SU-DHL-6 (cell line): ENCODE measurements at regions not wholly inside any gene's neighbourhood (a gene's known extent, or its start where the extent isn't known, plus 50 kb on each side); places are given as distances from the start of the nearest gene placed in this dataset.
"Not testable (repeated sequence)": the region's sequence is repeated elsewhere in the genome, so short reads cannot be mapped to it uniquely, and the experiment has no call there.

Experiments used
- H2AFZ ChIP-seq: fragments of 200-600 bp; sonication (generic); 2 replicates; pipeline ENCODE4 v1.6.1; 2014; ENCODE audit warnings: low read depth, mild to moderate bottlenecking, moderate library complexity, mixed read lengths, antibody characterized with exemption, low read length; ENCODE audit not compliant: severe bottlenecking
- H3F3A ChIP-seq: fragments of 200-600 bp; shearing (Covaris generic); 2 replicates; pipeline ENCODE4 v1.6.0; 2016; ENCODE audit warnings: antibody characterized with exemption, mild to moderate bottlenecking; ENCODE audit not compliant: insufficient read depth
- H3K27ac ChIP-seq: fragments of 200-600 bp; sonication (generic); 2 replicates; pipeline ENCODE4 v1.5.1; 2016; ENCODE audit warnings: low read depth, mild to moderate bottlenecking, low read length, moderate library complexity, mixed read lengths
- H3K27me3 ChIP-seq: fragments of 200-600 bp; sonication (generic), shearing (Covaris generic); 2 replicates; pipeline ENCODE4 v1.6.0; 2014; ENCODE audit warnings: mild to moderate bottlenecking, low read length
- H3K36me3 ChIP-seq: fragments of 200-600 bp; sonication (generic); 2 replicates; pipeline ENCODE4 v1.6.1; 2014; ENCODE audit warnings: mild to moderate bottlenecking, low read length, mixed read lengths
- H3K4me2 ChIP-seq: fragments of 300-600, 200-600 bp; shearing (Covaris generic), sonication (generic); 2 replicates; pipeline ENCODE4 v1.6.0; 2014; ENCODE audit warnings: low read length, low read depth, mild to moderate bottlenecking; ENCODE audit not compliant: poor library complexity, severe bottlenecking
- H3K4me3 ChIP-seq: fragments of 200-600 bp; sonication (generic); 2 replicates; pipeline ENCODE4 v1.5.1; 2014; ENCODE audit warnings: antibody characterized with exemption, low read length, mild to moderate bottlenecking, mixed read lengths; ENCODE audit not compliant: insufficient read depth, poor library complexity, severe bottlenecking
- H3K79me2 ChIP-seq: fragments of 200-600 bp; sonication (generic); 2 replicates; pipeline ENCODE4 v1.6.1; 2014; ENCODE audit warnings: mild to moderate bottlenecking, low read length, moderate library complexity; ENCODE audit not compliant: insufficient read depth
- H3K9ac ChIP-seq: fragments of 200-600 bp; sonication (generic); 2 replicates; pipeline ENCODE4 v1.7.0; 2014; ENCODE audit warnings: mild to moderate bottlenecking, low read length
- H3K9me2 ChIP-seq: fragments of 200-600 bp; sonication (generic); replicated peaks from 2 replicates; pipeline ENCODE4 v1.6.1; 2014; ENCODE audit warnings: low read length; ENCODE audit not compliant: insufficient read depth
- H3K9me3 ChIP-seq: fragments of 200-600 bp; sonication (generic); 2 replicates; pipeline ENCODE4 v1.6.1; 2014; ENCODE audit warnings: low read length, mixed read lengths; ENCODE audit not compliant: insufficient read depth
- H4K20me1 ChIP-seq: fragments of 200-600 bp; sonication (generic); 2 replicates; pipeline ENCODE4 v1.6.1; 2014; ENCODE audit warnings: low read depth, mild to moderate bottlenecking, antibody characterized with exemption, low read length, moderate library complexity, mixed read lengths
- CTCF ChIP-seq: fragments of 200-600 bp; sonication (generic); IDR thresholded peaks from one replicate; pipeline ENCODE4 v1.5.1; 2017; ENCODE audit warnings: antibody characterized with exemption, mild to moderate bottlenecking, low read length, moderate library complexity; ENCODE audit not compliant: insufficient read depth, poor library complexity, severe bottlenecking
- EZH2phosphoT487 ChIP-seq: fragments of 200-600 bp; sonication (generic), shearing (Covaris generic); conservative IDR thresholded peaks from 2 replicates; pipeline ENCODE4 v1.6.1; 2018; ENCODE audit warnings: mild to moderate bottlenecking, antibody characterized with exemption, low read length, moderate library complexity, mixed read lengths

- H3K9me3 ChIP-seq = no peaks in the 10 kb centered on the region
- H3K9me2 ChIP-seq = no peaks in the 10 kb centered on the region
- no peaks in the 10 kb centered on the region for H3K27me3 ChIP-seq
- H3K4me3 ChIP-seq = no peak overlapping the region
- no peaks in the 10 kb centered on the region for H4K20me1 ChIP-seq
- no peak overlapping the region for H2AFZ ChIP-seq
- TF ChIP-seq CTCF (no peak), EZH2phosphoT487 (no peak)
- no peak overlapping the region for H3K4me2 ChIP-seq
- H3K27ac ChIP-seq = no peak overlapping the region
- no peaks in the 10 kb centered on the region for H3K79me2 ChIP-seq
- no peaks in the 10 kb centered on the region for H3K36me3 ChIP-seq
- H3K9ac ChIP-seq = no peak overlapping the region
- H3F3A ChIP-seq = no peaks in the 10 kb centered on the region
Measured at GRCh38 chr14:106129274-106129673, 602.9 kb downstream of the TMEM121 start.

- H3K9me2 ChIP-seq, H2AFZ ChIP-seq, H4K20me1 ChIP-seq, H3F3A ChIP-seq, H3K9me3 ChIP-seq, H3K4me3 ChIP-seq, H3K9ac ChIP-seq, H3K27me3 ChIP-seq, H3K27ac ChIP-seq, H3K79me2 ChIP-seq, H3K4me2 ChIP-seq, H3K36me3 ChIP-seq: not testable (repeated sequence)
Measured at GRCh38 chr14:106129904-106130661, 603.7 kb downstream of the TMEM121 start.

GRCh38 chr14:106133126-106133525 lies 606.7 kb downstream of the TMEM121 start:
- not testable (repeated sequence) for H3K27me3 ChIP-seq, H3F3A ChIP-seq, H4K20me1 ChIP-seq, H2AFZ ChIP-seq, H3K27ac ChIP-seq, H3K4me2 ChIP-seq, H3K9me2 ChIP-seq, H3K9ac ChIP-seq, H3K36me3 ChIP-seq, H3K79me2 ChIP-seq, H3K4me3 ChIP-seq, H3K9me3 ChIP-seq

GRCh38 chr14:106134886-106135285 lies 608.5 kb downstream of the TMEM121 start:
- Histone ChIP-seq H3K4me3 (no peak overlapping the region), H3K9me2 (no peaks in the 10 kb centered on the region), H3K79me2 (no peaks in the 10 kb centered on the region), H2AFZ (no peak overlapping the region), H3K9ac (no peak overlapping the region), H3K9me3 (no peaks in the 10 kb centered on the region), H3K27ac (no peak overlapping the region), H4K20me1 (no peaks in the 10 kb centered on the region), H3K27me3 (no peaks in the 10 kb centered on the region), H3K4me2 (no peak overlapping the region), H3K36me3 (no peaks in the 10 kb centered on the region), H3F3A (no peaks in the 10 kb centered on the region)
- TF ChIP-seq EZH2phosphoT487 (no peak), CTCF (no peak)
